Mononuclear cell (primary cell): ENCODE measurements at regions not wholly inside any gene's neighbourhood (a gene's known extent, or its start where the extent isn't known, plus 50 kb on each side); places are given as distances from the start of the nearest gene placed in this dataset.

ENCODE experiments used
- H3K27me3 ChIP-seq: 2 replicates; pipeline ENCODE4 v1.6.0; 2011; ENCODE audit warnings: low read length, control low read depth; ENCODE audit not compliant: insufficient read depth
- H3K4me1 ChIP-seq: 2 replicates; pipeline ENCODE4 v1.5.1; 2011; ENCODE audit warnings: mild to moderate bottlenecking, low read length, control low read depth; ENCODE audit not compliant: insufficient read depth
- H3K4me3 ChIP-seq: 2 replicates; pipeline ENCODE4 v1.5.1; 2011; ENCODE audit warnings: mild to moderate bottlenecking, low read length, moderate library complexity
- H3K9me3 ChIP-seq: 2 replicates; pipeline ENCODE4 v1.5.1; 2011; ENCODE audit warnings: low read depth, mild to moderate bottlenecking, control low read depth, low read length

DNA sequence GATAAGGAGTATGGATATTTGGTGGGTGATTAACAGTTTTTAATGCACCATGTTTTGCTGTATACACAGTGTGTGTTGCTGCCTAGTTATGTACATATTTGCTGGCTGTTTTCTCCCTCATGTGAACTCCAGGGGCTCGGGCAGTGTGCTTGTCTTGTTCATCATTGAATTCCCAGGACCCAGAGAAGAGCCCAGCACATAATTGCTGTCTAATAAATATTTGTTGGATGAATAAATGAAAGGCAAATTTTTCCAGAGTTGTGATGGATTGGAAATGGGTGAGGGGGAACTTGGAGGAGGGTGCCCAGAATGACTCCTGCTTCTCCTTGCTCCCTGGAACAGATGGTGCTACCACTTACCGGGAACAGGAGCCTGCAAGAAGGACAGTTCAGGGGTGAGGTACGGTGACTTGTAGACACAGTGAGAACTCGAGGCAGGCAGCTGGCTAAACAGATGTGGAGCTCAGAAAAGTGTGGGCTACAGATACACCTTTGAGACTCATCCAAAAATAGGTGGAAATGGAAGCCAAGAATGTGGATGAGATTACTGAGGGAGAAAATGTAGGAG, 586.8 kb upstream of the MGMT start:
- Histone ChIP-seq H3K27me3 (no peaks in the 10 kb centered on the region), H3K4me1 (no peaks in the 10 kb centered on the region), H3K9me3 (no peaks in the 10 kb centered on the region), H3K4me3 (no peak overlapping the region)

GRCh38 chr10:128881086-128881485, 586.0 kb upstream of the MGMT start:
- no peaks in the 10 kb centered on the region for H3K9me3 ChIP-seq
- no peaks in the 10 kb centered on the region for H3K27me3 ChIP-seq
- no peak overlapping the region for H3K4me3 ChIP-seq
- no peaks in the 10 kb centered on the region for H3K4me1 ChIP-seq

GRCh38 chr10:128883231-128884032, 583.6 kb upstream of the MGMT start:
- H3K9me3 ChIP-seq, result no peaks in the 10 kb centered on the region
- H3K27me3 ChIP-seq, result no peaks in the 10 kb centered on the region
- no peaks in the 10 kb centered on the region for H3K4me1 ChIP-seq
- H3K4me3 ChIP-seq, result no peak overlapping the region

DNA sequence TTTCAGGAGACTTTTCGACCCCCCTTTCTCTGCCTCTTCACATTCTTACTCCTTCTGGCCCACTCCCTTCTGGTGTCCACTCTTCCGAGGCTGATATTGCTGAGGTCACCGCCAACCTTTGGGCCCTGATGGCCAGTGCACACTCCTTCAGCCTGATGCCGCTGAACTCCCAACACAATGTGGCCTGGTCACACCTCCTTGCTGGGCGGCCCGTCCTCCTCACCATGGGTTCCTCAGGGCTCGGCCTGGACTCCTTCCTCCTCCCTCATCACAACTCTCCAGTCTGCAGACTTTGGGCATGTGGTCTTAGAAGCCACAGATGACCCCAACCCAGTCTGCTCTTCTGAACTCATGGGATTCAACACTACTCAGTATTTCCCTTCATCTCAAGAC, 583.0 kb upstream of the MGMT start:
- Histone ChIP-seq H3K4me1 (no peaks in the 10 kb centered on the region), H3K9me3 (no peaks in the 10 kb centered on the region), H3K27me3 (no peaks in the 10 kb centered on the region), H3K4me3 (no peak overlapping the region)

DNA sequence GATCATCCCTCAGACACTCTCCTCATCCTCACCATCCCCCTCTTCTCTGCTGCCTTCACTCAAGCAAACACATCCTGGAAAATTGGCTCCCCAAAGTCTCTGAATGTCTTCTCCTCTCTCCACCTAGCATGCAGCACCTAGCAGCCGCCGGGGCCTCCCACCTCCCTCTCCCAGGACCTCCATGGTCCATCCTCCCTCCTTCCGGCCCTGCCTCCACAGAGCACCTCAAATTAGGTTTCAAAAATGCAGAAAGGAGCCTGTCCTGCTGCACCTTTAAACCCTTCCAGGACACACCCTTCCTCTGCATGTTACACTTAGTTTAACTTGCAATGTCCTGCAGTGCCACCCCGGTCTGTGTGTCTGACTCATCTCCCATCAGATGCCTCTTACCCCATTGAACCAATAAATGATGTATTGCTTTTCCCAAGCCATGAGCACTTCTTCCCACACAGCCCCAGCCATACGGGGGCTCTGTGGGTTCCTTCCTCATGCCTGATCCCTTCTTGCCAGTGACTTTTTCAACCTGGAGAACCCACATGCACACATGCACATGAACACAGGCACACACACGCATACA, 582.5 kb upstream of the MGMT start:
- Histone ChIP-seq H3K4me3 (no peak overlapping the region), H3K27me3 (no peaks in the 10 kb centered on the region), H3K9me3 (no peaks in the 10 kb centered on the region), H3K4me1 (no peaks in the 10 kb centered on the region)

DNA sequence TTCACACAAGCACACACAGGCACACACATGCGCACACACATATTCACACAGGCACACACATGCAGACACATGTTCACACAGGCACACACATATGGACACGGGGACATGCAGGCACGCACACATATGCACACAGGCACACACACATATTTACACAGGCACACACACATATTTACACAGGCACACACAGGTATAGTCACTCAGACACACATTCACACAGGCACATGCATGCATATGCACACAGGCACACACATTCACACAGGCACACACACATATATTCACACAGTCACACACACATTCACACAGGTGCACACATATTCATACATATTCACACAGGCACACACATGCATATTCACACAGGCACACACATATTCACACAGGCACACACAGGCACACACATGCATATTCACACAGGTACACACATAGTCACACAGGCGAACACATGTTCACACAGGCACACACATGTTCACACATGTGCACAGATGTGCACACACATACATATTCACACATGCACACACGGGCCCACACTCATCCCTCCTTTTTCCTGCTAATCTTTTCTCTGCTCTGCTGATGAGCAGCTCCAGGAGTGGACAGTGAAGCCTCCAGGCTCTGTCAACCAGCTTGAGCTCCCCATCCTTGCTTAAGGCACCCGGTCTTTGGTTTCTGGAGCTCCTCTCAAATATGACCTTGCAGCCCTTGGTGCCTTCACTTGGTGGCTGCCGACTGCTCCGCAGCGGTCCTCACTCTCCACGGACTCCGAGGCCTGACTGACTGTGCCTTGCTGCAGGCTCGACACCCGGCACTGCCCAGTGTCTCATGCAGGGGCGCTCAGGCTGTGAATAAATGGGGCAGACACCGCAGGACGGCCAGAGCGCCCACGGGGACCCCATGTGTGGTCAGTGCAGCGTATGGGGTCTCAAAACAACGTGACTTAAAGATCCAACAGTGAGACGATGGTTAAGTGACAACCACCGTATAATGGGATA, 581.2 kb upstream of the MGMT start:
- Histone ChIP-seq H3K9me3 (no peaks in the 10 kb centered on the region), H3K27me3 (no peaks in the 10 kb centered on the region), H3K4me1 (no peaks in the 10 kb centered on the region), H3K4me3 (no peak overlapping the region)

GRCh38 chr10:128887856-128888255, 579.2 kb upstream of the MGMT start:
- Histone ChIP-seq H3K9me3 (no peaks in the 10 kb centered on the region), H3K4me3 (no peak overlapping the region), H3K27me3 (no peaks in the 10 kb centered on the region), H3K4me1 (no peaks in the 10 kb centered on the region)

DNA sequence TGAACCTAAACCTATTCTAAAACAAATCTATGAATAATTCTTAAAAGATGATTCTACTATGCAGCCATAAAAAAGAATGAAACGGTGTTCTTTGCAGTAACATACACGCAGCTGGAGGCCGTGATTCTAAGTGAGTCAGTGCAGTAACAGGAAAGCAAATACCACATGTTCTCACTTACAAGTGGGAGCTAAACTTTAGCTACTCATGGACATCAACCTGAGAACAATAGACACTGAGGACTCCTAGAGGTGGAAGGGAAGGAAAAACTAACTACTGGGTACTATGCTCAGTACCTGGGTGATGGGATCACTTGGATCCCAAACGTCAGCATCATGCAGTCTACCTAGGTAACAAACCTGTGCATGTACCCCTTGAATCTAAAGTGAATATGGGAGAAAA, 575.0 kb upstream of the MGMT start:
- no peaks in the 10 kb centered on the region for H3K27me3 ChIP-seq
- H3K9me3 ChIP-seq, result no peaks in the 10 kb centered on the region
- H3K4me3 ChIP-seq, result no peak overlapping the region
- no peaks in the 10 kb centered on the region for H3K4me1 ChIP-seq

DNA sequence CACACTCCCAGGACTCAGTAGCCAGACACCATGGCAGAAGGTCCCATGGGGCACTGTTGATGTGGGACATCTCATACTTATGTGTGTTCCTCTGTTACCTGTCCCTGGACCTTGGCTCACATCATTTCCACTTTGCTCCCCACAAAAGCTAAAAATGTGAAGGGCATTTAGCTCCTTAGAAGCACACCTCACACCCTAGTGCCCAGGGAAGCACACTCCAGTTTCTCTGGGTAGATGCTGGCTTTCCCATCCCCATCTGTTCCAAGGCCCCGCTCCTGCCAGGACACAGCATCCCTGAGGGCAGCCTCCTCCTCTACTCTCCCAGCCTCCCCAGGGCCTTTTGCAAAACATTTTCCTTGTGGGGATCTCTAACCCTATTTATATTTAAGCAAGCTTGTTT, 572.4 kb upstream of the MGMT start:
- H3K9me3 ChIP-seq, result no peaks in the 10 kb centered on the region
- H3K4me1 ChIP-seq, result no peaks in the 10 kb centered on the region
- H3K4me3 ChIP-seq, result no peak overlapping the region
- H3K27me3 ChIP-seq, result no peaks in the 10 kb centered on the region

DNA sequence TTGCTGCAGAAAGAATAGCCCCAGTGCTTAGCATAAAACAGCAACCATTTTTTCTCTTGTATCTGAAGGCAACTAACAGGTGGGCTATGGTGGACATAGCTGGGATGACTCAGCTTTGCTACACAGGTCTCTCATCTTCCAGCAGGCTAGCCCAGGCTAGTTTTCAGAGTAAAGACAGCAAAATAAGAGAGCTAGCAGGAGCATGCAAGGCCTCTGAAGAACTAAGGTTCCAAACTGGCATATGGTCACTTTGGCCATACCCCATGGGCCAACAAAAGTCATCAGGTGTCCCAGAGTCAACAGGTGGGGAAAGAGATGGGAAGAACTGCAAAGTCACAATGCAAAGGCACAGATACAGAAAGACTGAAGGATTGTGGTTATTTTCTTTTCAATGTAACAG, 571.6 kb upstream of the MGMT start:
- Histone ChIP-seq H3K4me3 (no peak overlapping the region), H3K27me3 (no peaks in the 10 kb centered on the region), H3K9me3 (no peaks in the 10 kb centered on the region), H3K4me1 (no peaks in the 10 kb centered on the region)

GRCh38 chr10:128896116-128896795, 570.8 kb upstream of the MGMT start:
- H3K27me3 ChIP-seq, result no peaks in the 10 kb centered on the region
- H3K9me3 ChIP-seq, result no peaks in the 10 kb centered on the region
- no peak overlapping the region for H3K4me3 ChIP-seq
- no peaks in the 10 kb centered on the region for H3K4me1 ChIP-seq

DNA sequence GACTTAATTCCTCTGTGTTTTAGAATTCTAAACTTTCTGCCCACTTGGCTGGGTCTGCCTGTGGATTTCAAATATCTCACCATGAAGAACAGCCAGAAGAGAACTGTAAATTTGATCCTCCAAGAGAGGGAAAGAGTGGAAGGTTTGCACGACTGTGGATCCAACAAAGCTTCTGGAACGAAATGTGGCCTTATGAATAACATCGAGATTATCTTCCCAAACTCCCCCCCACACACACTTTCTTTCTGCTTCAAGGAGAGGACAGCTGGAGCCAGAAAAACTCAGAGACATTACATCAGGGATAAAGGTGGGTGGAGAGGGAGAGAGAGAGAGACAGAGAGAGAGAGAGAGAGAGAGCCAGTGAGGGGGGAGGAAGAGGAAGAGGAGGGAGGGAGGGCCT, 570.1 kb upstream of the MGMT start:
- H3K27me3 ChIP-seq, result no peaks in the 10 kb centered on the region
- H3K4me3 ChIP-seq, result no peak overlapping the region
- H3K9me3 ChIP-seq, result no peaks in the 10 kb centered on the region
- no peaks in the 10 kb centered on the region for H3K4me1 ChIP-seq

- Histone ChIP-seq H3K9me3 (no peaks in the 10 kb centered on the region), H3K27me3 (no peaks in the 10 kb centered on the region), H3K4me1 (no peaks in the 10 kb centered on the region), H3K4me3 (no peak overlapping the region)
These were observed 569.5 kb upstream of the MGMT start for GRCh38 chr10:128897401-128898129.
